A549 (cell line): ENCODE measurements at regions not wholly inside any gene's neighbourhood (a gene's known extent, or its start where the extent isn't known, plus 50 kb on each side); places are given as distances from the start of the nearest gene placed in this dataset.

Experiments
- ATAC-seq, 2 experiments: fragments of 200-7000 bp in 1 of 2; fragments of >200 bp in 1 of 2; cut with Nextera tagmentation in 1 of 2; cut with Tn5 transposase in 1 of 2; 3 replicates each; pipeline versions ENCODE4 v1.8.0 to v1.9.1; 2018 to 2020; ENCODE audit warnings: mild to moderate bottlenecking in 1 of 2, moderate library complexity in 1 of 2
- CTCF ChIA-PET: fragments of 300-600 bp; sonication (Branson Sonifier 250); formaldehyde crosslinking; extraction: SDS; loops from one replicate; lab custom pipeline; 2021; ENCODE audit warnings: antibody characterized with exemption, inconsistent platforms; lab: Yijun Ruan, JAX
- POLR2A ChIA-PET: fragments of 350-600 bp; formaldehyde crosslinking; extraction: SDS; loops from one replicate; lab custom pipeline; 2021; ENCODE audit warnings: antibody characterized with exemption, inconsistent platforms; lab: Yijun Ruan, JAX
- DNase-seq, 2 experiments: peaks; one replicate each; pipeline versions ENCODE4 v3.0.0 to v3.0.0-alpha.2; 2011 to 2016; ENCODE audit warnings: low read depth in 1 of 2, low spot score in 1 of 2
- FAIRE-seq: peaks from 2 replicates; lab custom pipeline; 2011; peaks lifted over from hg19 to GRCh38; lab: Jason Lieb, UNC
- H3K27ac ChIP-seq, 2 experiments: fragments of >200 bp; sonication (Bioruptor Twin); formaldehyde crosslinking; 3 replicates each; pipeline ENCODE4 v1.5.1; 2016 to 2017
- H3K4me1 ChIP-seq: fragments of >200 bp; sonication (Bioruptor Twin); formaldehyde crosslinking; 3 replicates; pipeline ENCODE4 v1.6.1; 2016
- H3K4me2 ChIP-seq: fragments of >200 bp; sonication (Bioruptor Twin); formaldehyde crosslinking; 3 replicates; pipeline ENCODE4 v1.6.1; 2016
- H3K4me3 ChIP-seq: fragments of >200 bp; sonication (Bioruptor Twin); formaldehyde crosslinking; 3 replicates; pipeline ENCODE4 v1.5.1; 2016
- H3K9me3 ChIP-seq: fragments of >200 bp; sonication (Bioruptor Twin); formaldehyde crosslinking; 3 replicates; pipeline ENCODE4 v1.6.1; 2016
- BHLHE40 ChIP-seq: IDR thresholded peaks from 2 replicates; pipeline ENCODE4 v1.6.1; 2012; ENCODE audit warnings: low read depth, low read length, inconsistent platforms
- CEBPB ChIP-seq, 2 experiments: fragments of >200 bp in 1 of 2; sonication (Bioruptor Twin) in 1 of 2; formaldehyde crosslinking in 1 of 2; IDR thresholded peaks; 2 replicates each; pipeline ENCODE4 v1.6.1; 2012 to 2016
- CHD2 ChIP-seq: fragments of 150-350 bp; IDR thresholded peaks from 2 replicates; pipeline ENCODE4 v1.6.1; 2014; ENCODE audit warnings: low read length; ENCODE audit not compliant: partially characterized antibody
- EP300 ChIP-seq, 2 experiments: fragments of >200 bp; sonication (Bioruptor Twin); formaldehyde crosslinking; IDR thresholded peaks; 2 replicates in 1 of 2; 3 replicates in 1 of 2; pipeline ENCODE4 v1.6.1; 2016 to 2017
- ESRRA ChIP-seq: fragments of 150-350 bp; IDR thresholded peaks from 2 replicates; pipeline ENCODE4 v1.6.1; 2014; ENCODE audit warnings: mild to moderate bottlenecking, low read length, borderline replicate concordance
- HDAC2 ChIP-seq: fragments of 200-600 bp; sonication (generic); IDR thresholded peaks from 2 replicates; pipeline ENCODE4 v1.6.1; 2016
- HES2 ChIP-seq: fragments of >200 bp; sonication (Bioruptor Twin); formaldehyde crosslinking; IDR thresholded peaks from 2 replicates; pipeline ENCODE4 v1.6.1; 2016
- HOXA7 ChIP-seq: fragments of 250-450 bp; sonication (Bioruptor Pico); IDR thresholded peaks from 2 replicates; pipeline ENCODE4 v1.5.0; 2020; ENCODE audit warnings: mild to moderate bottlenecking, moderate library complexity
- JUN ChIP-seq, 2 experiments: fragments of >200 bp; sonication (Bioruptor Twin); formaldehyde crosslinking; IDR thresholded peaks; 2 replicates in 1 of 2; 3 replicates in 1 of 2; pipeline ENCODE4 v1.6.1; 2016 to 2017
- PHF8 ChIP-seq: fragments of 200-600 bp; sonication (generic); IDR thresholded peaks from 2 replicates; pipeline ENCODE4 v1.6.1; 2016; ENCODE audit warnings: low read depth, mild to moderate bottlenecking, antibody characterized with exemption, moderate library complexity, borderline replicate concordance
- POLR2A ChIP-seq: IDR thresholded peaks from 2 replicates; pipeline ENCODE4 v1.6.1; 2012; ENCODE audit warnings: mild to moderate bottlenecking, low read length
- RAD21 ChIP-seq, 2 experiments: fragments of >200 bp in 1 of 2; sonication (Bioruptor Twin) in 1 of 2; formaldehyde crosslinking in 1 of 2; IDR thresholded peaks in 1 of 2; conservative IDR thresholded peaks in 1 of 2; 2 replicates in 1 of 2; 3 replicates in 1 of 2; pipeline ENCODE4 v1.6.1; 2012 to 2018; ENCODE audit warnings: inconsistent platforms in 1 of 2
- REST ChIP-seq: fragments of 200-600 bp; sonication (generic); IDR thresholded peaks from 2 replicates; pipeline ENCODE4 v1.6.1; 2016; ENCODE audit warnings: antibody characterized with exemption, mild to moderate bottlenecking, moderate library complexity
- RFX5 ChIP-seq: fragments of 450-650 bp; IDR thresholded peaks from 2 replicates; pipeline ENCODE4 v1.7.1; 2014; ENCODE audit warnings: antibody characterized with exemption, mild to moderate bottlenecking, moderate library complexity
- SREBF2 ChIP-seq: fragments of 450-650 bp; IDR thresholded peaks from 2 replicates; pipeline ENCODE4 v1.6.1; 2014; ENCODE audit warnings: mild to moderate bottlenecking, moderate library complexity
- USF2 ChIP-seq: fragments of 450-650 bp; IDR thresholded peaks from 2 replicates; pipeline ENCODE4 v1.6.1; 2014; ENCODE audit warnings: antibody characterized with exemption
- WGBS: methylation state at CpG from one replicate; pipeline ENCODE4 v1.1.6; 2017; ENCODE audit errors: missing lambda C conversion rate; 5-methylcytosine and 5-hydroxymethylcytosine counted together

- TF ChIP-seq REST (no peak), PHF8 (no peak), HDAC2 (no peak), HOXA7 (CRISPR knock-in tag) (no peak), BHLHE40 (no peak), CHD2 (no peak)
These were observed 314.9 kb downstream of the RPS24 start (continued) for GRCh38 chr10:78348411-78349164.

- POLR2A ChIA-PET: no interaction called here
- FAIRE-seq: no peak
These were observed 315.5 kb downstream of the RPS24 start for GRCh38 chr10:78349165-78349516.

More at GRCh38 chr10:78349165-78349516, 315.5 kb downstream of the RPS24 start:
- no peaks in the 10 kb centered on the region for H3K9me3 ChIP-seq
- no peaks in the 10 kb centered on the region for H3K4me1 ChIP-seq
- no peak for DNase-seq
- no peak for ATAC-seq
- 75% methylated on average over 4 of the region's 4 CpGs for WGBS
- CTCF ChIA-PET: interaction anchor here (1.7 kb wide), 1 partner anchor 9 kb away, joined by 5 read pairs; no protein-coding TSS in a partner anchor
- no peak overlapping the region for H3K4me2 ChIP-seq
- TF ChIP-seq JUN (IDR thresholded peaks at IDR 0.05) (no peak), REST (no peak), HES2 (no peak), SREBF2 (no peak), RAD21 (conservative IDR thresholded peaks at IDR 0.05 in 1 of 2, IDR thresholded peaks at IDR 0.05 in 1 of 2) (no peak), ESRRA (no peak), POLR2A (no peak), CEBPB (IDR thresholded peaks at IDR 0.05) (no peak), RFX5 (no peak), EP300 (IDR thresholded peaks at IDR 0.05) (no peak), USF2 (no peak)
- no peak overlapping the region for H3K27ac ChIP-seq
- no peak overlapping the region for H3K4me3 ChIP-seq
